DMS153 (cell line): ENCODE measurements at regions not wholly inside any gene's neighbourhood (a gene's known extent, or its start where the extent isn't known, plus 50 kb on each side); places are given as distances from the start of the nearest gene placed in this dataset.
"Not testable (repeated sequence)": the region's sequence is repeated elsewhere in the genome, so short reads cannot be mapped to it uniquely, and the experiment has no call there.

Source experiments
- DNase-seq: peaks from one replicate; lab custom pipeline; 2025; lab: John Stamatoyannopoulos, UW

DNA sequence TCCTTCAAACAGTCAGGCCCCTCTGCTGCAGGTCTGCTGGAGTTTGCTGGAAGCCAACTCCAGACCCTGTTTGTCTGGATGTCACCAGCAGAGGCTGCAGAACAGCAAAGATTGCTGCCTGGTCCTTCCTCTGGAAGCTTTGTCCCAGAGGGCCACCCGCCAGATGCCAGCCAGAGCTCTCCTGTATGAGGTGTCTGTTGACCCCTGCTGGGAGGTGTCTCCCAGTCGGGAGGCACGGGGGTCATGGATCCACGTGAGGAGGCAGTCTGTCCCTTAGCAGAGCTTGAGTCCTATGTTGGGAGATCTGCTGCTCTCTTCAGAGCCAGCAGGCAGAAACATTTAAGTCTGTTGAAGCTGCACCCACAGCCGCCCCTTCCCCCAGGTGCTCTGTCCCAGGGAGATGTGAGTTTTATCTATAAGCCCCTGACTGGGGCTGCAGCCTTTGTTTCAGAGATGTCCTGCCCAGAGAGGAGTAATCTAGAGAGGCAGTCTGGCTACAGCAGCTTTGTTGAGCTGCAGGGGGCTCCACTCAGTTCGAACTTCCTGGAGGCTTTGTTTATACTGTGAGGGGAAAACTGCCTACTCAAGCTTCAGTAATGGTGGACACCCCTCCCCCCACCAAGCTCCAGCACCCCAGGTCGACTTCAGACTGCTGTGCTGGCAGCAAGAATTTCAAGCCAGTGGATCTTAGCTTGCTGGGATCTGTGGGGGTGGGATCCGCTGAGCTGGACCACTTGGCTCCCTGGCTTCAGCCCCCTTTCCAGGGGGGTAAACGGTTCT is 72.1 kb downstream of the OGFRL1 start:
- not testable (repeated sequence) for DNase-seq

DNA sequence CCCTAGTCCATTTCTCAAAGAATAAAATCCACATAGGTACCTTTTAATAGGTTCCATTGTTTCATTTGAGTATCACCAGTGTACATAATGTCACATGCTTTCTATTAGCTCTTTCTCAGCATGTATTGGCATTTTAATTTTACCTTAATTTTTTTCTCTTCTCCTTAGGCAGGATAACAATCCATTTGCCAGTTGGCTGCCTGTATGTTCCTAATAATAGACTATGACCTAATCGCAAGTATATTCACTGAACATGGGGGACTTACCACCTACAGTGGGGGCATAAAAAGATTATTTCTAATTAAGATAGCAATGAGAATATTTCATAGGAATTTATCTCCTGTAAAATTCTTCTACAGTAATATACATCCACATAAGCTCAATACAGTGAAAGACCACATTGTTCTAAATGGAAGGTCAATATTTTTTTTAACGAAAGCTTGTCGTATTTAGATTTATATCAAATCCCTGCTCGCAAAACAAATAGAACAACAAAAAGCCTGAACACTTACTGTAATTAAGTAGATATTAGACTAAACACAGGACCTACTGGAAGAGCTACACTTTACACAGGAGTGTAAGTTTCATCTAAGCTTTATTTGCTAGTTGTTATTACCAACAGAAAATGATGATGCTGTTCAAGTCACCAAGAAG is 76.4 kb downstream of the OGFRL1 start:
- DNase-seq = no peak

DNA sequence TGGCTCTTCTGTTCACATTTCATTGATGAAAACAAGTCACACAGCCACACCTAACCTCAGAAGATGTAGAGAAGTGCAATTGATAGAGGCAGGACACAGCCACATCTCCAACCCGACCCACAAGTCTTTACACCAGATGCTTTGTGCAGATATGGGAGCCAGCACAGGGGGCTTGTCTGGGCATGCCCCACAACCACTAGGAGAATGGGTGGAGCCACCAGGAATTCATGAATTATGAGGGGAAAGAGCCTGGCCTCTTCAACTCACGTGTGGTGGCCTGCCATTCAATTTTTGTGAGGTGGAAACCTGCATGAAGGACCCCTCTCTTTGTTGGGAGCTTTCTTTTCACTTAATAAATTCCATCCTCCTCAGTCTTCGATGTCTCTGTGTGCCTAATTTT is 79.1 kb downstream of the OGFRL1 start:
- no peak for DNase-seq

DNA sequence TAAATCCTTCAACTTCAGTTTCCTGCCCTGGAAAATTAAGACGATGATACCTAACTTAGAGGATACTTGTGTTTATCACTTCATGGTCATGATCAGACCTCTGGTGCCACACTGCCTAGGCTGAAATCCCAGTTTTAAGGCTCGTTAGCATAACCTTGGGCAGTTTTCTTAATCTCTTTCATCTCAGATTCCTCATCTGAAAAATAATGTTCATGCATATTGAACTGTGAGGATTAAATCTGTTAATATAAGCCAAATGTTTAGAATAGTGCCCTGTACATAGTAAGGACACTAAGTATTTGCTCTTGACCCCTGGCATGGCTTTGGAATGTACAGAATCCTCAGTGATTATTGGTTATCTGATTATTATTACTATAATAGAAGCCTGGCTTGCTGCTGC is 79.7 kb downstream of the OGFRL1 start:
- DNase-seq = no peak

DNA sequence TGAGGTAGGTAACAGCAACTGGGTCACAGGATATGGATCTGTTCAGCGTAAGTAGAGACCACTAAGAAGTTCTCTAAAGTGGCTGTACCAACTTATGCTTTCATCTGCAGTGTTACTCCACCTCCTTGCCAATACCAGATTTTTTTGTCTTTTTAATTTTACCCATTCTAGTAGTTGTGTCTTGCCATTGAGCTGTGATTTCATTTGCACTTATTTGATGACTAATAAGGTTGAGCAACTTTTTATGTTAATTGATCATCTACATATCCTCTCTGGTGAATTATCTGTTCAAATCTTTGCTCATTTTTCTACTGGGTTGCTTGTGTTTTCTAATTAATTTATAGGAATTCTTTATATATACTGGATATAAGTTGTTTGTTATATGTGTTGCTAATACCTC is 82.9 kb downstream of the OGFRL1 start:
- DNase-seq = no peak

DNA sequence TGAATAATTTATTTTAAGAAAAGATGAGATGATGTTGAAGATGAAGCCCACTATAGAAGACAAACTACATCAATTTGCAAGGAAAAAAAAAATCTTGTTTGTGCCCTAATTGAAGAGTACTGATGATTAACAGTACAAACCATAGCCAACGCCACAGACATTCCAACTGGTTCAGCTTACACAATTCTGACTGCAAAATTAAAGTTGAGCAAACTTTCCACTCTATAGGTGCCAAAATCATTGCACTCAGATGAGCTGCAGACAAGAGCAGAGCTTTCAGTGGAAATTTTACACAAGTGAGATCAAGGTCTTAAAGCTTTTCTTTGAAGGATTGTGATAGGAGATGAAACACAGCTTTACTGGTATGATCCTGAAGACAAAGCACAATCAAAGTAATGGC is 85.3 kb downstream of the OGFRL1 start:
- DNase-seq = no peak

DNA sequence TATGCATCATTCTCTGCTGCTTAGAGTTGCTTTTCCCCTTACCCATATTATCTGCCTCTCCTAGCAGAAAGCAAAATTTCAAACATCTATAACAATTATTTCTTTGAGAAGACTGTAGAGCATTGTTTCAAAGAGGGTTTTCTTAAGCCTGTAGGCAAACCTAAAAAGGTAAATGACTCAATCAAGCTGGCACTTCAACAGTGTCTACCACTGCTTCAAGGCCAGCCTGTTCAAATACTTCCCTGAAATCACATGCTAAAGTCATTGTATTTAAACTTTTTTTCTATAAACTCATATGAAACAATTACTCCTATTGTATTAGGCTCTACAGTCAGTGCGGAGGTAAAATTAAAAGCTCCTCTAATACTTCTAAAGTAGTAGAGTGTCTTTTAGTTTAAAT is 87.1 kb downstream of the OGFRL1 start:
- DNase-seq = no peak

DNA sequence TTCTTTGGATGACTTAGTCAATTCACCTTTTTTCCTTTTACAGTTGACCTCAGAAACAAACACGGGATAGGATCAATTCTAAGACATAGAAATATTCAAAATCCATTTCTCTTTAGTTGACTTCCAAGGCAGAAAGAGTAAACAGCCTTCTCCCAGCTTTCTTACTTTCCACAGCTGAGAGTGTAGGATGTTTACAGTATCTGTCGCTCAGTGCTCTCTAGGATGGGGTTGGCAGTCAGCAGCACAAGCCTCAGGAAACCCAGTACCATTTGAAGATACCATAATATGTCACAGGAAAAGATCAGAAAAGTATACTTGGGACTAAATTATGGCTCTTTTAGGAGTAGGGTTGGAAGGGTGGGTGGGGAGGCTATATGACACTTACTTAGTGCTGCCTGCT is 88.2 kb downstream of the OGFRL1 start:
- no peak for DNase-seq

DNA sequence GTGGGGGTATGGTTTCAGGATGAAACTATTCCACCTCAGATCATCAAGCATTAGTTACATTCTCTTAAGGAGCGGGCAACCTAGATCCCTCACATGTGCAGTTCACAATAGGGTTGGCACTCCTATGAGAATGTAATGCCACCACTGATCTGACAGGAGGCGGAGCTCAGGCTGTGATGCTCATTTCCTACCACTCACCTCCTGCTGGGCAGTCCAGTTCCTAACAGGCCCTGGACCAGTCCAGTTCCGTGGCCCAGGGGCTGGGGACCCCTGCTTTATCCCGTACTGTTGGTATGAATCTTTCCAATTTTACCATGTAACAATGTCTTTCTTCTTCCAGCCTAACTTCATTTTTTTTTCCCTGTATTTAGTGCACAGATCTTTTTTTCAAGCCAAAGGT is 94.9 kb downstream of the OGFRL1 start:
- DNase-seq = no peak

DNA sequence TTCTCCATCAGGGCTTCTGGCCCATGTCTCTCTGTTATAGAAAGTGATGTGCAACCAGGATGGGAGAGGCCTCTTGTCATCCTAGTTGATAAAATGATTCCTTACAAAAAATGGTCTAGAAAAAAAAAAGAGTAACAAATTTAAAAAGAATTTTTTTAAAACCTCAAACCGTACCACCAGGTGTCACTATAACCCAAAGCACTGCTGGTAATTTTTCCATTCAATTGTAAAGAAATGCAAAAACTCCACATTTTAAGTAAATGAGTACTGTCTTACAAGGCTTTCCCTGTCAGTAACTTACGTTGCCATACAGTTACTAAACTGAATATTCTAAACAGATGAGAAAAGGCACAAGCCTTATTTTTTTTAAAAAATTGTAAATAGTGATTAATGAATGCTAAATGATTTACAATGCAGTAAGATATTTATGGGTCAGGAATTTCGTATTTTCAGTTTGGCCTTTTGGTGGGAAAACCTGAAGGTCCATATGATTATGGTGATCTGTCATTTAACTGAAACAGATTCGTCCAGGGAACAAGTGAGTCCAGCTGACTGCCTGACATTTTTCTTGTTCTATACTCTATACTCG is 95.4 kb downstream of the OGFRL1 start:
- DNase-seq = no peak

DNA sequence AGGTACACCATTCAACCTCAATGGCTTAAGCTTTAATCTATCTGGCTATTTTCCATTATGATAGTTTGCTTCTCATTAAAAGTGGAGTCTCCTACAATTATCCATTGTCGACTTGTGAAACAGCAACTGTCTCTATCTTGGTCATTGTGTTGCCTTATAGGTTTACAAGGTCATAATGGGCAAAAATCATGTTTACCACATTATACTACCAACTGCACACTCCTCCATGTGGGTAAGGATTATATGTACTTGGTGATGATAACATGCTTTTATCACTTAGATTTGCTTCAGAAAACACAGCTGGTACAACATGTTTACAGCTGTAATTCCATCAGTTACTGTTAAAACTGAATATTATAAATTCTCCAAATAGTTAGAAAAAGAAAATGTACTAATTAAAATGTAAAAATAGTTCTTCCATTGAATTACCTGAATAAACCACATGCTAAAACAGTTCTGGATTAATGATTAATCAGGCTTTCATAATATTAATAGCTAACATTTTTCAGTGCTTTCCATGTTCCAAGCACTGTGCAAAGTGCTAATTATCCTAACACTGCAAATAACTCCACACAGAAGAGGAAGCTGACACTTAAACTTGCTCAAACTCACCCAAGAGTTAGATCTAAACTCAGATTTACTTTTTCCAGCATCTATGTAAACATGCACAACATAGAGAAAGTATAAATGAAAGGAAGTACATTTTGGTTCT is 96.7 kb downstream of the OGFRL1 start:
- no peak for DNase-seq

DNA sequence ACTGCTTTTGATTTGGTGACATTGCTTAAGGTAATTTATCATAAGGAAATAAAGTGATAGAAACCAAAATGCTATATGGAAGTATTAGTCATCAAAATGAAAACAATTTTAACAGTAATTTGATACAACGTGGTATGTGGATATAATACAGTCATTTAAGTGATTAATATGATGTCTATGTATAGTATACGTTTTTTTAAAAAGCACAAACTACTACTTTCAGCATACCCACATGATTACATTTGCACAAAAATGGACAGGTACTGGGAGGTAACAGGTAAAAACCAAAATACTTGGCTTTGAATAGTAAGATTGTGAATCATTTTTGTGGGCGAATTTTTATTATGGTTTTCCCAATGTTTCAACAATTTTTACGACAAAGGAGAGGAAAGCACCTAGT is 97.6 kb downstream of the OGFRL1 start:
- DNase-seq = no peak

DNA sequence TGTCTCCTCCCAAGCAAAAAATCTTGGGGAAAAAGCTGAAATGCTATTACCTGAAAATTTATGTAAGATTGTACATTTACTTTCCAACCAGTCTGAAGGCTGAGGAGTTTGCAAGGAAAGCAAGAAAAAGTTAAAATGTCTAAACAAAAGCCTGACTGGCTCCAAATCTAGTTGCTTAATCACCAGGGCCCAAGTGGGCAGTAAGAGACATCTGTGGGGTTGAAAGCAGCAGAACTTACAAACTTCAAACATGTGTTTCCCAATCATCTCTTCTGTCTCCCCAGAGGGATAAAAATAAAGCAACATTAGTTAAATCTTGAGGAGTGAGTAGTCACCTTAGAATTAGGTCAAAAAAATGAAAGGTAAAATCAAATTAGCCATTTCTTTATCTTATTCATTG is 98.6 kb downstream of the OGFRL1 start:
- no peak for DNase-seq

DNA sequence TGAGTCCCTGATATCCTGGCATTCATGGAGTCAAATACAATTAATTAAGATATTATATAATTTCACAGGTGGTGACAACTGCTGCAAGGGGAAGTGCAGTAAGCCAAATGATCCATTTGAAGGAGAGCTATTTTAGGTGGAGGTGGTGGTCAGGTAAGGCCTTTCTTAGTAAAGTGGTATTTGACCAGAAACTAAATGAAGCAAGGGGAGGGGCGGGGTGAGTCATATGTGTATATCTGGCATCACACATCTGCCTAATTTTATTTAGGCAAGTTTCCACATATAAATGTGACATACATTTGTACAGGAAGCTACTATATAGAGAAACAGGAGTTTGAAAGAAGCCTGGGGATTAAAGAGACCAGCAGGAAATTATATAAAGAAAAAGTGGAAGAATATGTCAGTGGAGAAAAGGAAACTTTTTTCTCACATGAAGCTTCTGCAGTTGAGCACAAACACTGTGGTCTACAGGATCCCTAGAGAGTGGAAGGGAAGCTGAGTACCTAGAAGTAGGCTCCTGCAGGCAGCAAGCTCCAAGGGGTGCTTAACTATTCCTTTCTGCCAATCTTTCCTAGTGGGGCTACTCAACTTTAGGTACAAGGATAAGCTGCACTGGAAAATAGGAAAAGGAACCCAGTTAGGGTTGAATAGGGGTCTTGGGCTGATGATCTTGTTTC is 99.6 kb downstream of the OGFRL1 start:
- DNase-seq = no peak

DNA sequence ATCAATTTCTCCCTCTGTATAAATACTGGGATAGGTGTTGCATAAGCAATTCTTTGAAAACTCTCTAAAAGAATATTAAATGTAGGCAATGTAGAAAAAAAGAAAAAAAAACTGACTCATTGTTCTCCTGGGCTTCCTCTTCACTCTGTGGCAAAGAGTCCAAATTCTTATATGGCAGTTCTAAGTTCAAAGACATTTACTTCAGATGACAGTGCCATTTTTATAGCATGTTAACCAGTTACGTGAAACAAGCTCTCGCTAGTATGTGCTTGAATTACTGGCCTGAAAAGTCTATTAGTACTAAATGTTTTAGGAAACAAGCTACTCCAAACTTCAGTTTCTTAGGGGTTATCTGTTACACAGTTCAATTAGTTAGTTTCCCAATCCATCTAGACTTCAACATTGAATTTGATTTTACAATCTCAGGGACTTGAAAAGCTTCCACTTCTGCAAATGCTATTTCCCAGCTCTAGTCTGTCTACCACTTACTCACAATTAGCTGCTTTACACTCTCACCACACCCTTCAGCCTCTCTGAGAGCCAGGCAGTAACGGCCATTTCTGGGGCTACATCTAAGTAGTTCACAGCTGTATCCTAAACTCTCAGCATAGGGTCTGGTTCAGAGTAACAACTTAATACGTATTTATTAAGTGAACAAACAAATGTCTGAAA is 100.4 kb downstream of the OGFRL1 start:
- no peak for DNase-seq

DNA sequence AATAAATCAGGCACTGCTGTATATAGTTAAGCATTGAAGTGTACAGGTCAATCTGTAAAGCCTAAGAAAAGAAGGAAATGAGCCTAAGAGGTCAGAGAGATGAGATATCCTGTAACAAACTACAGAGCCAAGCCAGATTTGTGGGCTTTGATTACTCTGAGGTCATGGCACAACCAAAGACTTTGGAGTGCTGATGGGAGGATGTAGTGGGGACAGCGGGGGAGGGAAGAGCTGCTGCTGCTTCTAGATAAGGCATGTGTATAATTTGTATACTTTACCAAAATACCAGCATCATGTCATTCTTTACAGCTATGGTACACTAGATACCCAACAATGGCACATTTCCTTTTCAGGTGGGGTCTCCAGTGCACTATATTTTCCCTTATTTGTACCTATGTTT is 102.5 kb downstream of the OGFRL1 start:
- no peak for DNase-seq

DNA sequence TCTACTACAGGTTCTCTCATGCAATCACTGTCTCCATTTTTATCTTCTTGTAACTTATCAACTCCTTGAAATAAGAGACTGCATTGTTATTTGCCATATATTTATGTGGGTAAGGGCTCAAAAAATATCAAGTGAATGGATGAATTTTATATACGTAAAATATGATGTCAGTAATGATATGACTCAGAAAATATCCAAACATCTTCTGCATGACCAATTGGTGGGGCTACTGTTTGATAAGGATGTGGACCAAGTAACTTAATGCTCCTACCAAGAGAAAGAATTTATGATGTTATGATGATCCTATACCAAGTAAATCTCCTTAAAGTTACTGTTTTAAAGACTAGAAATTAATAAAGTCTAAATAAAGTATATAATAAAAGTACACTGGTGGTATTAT is 103.7 kb downstream of the OGFRL1 start:
- no peak for DNase-seq

DNA sequence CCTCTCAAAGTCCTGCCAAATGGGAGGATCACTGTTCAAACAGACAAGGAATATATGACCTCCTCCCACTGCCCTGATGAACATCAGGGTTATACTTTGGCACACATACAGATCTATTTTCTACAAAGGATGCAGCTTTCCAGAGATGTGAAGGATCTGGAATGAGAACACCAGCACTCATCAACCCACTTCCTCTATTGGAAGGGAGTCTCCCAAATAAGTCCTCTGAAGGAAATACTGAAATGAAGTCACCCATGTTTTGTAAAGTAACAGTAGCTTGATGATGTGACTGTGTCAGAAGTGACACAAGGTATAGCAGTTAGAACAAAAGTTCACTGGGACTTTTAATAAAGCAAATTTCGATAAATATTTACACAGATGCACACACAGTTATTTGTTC is 104.9 kb downstream of the OGFRL1 start:
- no peak for DNase-seq

DNA sequence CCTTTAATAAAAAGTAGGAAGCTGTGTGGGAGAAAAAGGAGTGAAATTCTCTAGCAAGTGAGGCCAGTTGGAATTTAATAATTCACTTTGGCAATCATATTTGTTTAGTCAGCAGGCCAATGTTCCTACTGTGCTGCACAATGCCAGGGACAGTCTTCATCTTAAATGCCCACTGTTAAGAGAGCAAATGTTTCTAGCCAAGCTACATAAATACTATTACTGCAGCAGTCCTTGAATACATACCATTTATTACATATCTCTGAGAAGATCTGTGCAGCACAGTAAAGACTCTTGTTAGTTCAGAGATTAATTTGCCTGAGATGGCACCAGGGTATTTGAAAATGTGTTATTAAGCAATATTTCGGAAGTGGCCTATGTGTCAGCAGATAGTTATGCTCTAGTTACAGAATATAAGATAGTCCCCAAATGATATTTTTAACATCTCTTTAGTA is 105.4 kb downstream of the OGFRL1 start:
- DNase-seq = no peak

DNA sequence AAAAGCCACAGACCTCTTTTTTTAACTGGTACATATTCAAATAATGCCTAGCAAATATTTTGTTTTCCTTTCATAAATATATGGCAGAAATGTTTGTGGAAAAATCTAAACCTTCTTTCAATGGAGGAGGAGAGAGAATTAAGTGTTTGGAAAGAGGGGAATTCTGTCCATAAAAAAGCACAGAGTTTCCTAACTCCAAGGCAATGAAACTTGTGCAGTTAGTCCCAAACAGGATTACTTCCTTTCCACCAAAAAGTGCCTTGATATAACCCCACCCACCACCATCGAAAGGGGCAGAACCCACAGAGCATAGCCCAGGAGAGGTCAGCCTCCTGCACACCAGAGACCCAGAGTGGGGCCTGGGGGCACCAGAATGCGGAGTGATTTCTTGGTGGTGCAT is 106.3 kb downstream of the OGFRL1 start:
- DNase-seq = no peak

DNA sequence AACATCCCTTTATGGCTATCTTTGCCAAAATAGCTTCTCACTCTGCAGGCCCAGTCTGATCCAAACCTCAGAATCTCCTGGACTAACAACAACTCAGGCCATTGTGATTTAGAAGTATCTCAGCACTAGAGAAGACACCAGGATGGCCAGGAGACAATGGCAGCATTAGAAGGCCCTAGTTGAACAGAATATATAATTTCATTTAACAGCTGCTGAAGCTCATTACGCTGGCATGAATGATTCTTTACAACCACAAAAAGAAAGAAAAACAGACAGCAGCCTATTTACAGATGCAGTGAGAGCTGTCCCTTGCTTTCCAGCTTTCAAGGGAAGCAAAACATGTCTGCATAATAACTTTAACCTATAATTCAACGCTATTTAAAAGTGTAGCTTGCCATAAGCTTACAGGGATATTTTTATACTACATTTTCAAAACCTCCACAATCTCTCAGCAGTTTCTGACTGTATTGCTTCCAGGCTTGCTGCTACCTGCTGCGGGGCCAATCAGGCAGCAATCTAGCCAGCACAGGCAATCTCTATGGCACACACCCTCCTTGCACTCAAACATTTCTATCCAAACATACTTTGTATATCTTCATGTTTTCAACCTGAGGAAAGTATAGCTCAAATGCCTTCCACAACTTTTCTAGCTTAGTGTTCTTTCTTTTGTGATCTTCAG is 107.3 kb downstream of the OGFRL1 start:
- no peak for DNase-seq
